Vagina (tissue), 2 donors: ENCODE measurements at regions not wholly inside any gene's neighbourhood (a gene's known extent, or its start where the extent isn't known, plus 50 kb on each side); places are given as distances from the start of the nearest gene placed in this dataset.

Source experiments
- DNase-seq, 2 donors: peaks; one replicate each; pipeline ENCODE4 v3.0.0-alpha.2; 2017; ENCODE audit errors: extremely low spot score in 2 of 2
- H3K27ac ChIP-seq: fragments of 200-600 bp; sonication (generic); one replicate; pipeline ENCODE4 v1.5.1; 2019
- H3K27me3 ChIP-seq: fragments of 200-600 bp; sonication (generic); one replicate; pipeline ENCODE4 v1.5.1; 2019
- H3K36me3 ChIP-seq, 2 donors: fragments of 200-600 bp; sonication (generic); one replicate each; pipeline ENCODE4 v1.5.1; 2017 to 2019
- H3K4me1 ChIP-seq: fragments of 200-600 bp; sonication (generic); one replicate; pipeline ENCODE4 v1.5.1; 2019
- H3K4me3 ChIP-seq, 2 donors: fragments of 200-600 bp; sonication (generic); 1 replicate in 1 of 2; 2 replicates in 1 of 2; pipeline ENCODE4 v1.5.1; 2016 to 2019
- H3K9me3 ChIP-seq: fragments of 200-600 bp; sonication (generic); one replicate; pipeline ENCODE4 v1.5.1; 2019
- POLR2A ChIP-seq, 2 donors: fragments of 450-650 bp; IDR thresholded peaks; one replicate each; pipeline ENCODE4 v1.6.1; 2017; ENCODE audit warnings: antibody characterized with exemption in 2 of 2, mild to moderate bottlenecking in 2 of 2, moderate library complexity in 2 of 2
- POLR2AphosphoS5 ChIP-seq, 2 donors: sonication (generic); formaldehyde crosslinking; IDR thresholded peaks; one replicate each; pipeline ENCODE4 v1.9.0; 2017; ENCODE audit warnings: antibody characterized with exemption in 2 of 2, mild to moderate bottlenecking in 2 of 2, low read depth in 1 of 2; ENCODE audit not compliant: insufficient read depth in 1 of 2
- intact Hi-C: fragments of 100-400 bp; cut with DNase I; formaldehyde crosslinking; loops from one replicate; pipeline ENCODE4 v1.15.1; 2023
- TF ChIP-seq, protein P1 (sequence below), 3 experiments: fragments of 450-650 bp in 2 of 3; fragments of 200-600 bp in 1 of 3; sonication (generic) in 1 of 3; IDR thresholded peaks; one replicate each; pipeline ENCODE4 v1.5.1; 2017 to 2019; ENCODE audit warnings: antibody characterized with exemption in 3 of 3, mild to moderate bottlenecking in 2 of 3, moderate library complexity in 2 of 3

DNA sequence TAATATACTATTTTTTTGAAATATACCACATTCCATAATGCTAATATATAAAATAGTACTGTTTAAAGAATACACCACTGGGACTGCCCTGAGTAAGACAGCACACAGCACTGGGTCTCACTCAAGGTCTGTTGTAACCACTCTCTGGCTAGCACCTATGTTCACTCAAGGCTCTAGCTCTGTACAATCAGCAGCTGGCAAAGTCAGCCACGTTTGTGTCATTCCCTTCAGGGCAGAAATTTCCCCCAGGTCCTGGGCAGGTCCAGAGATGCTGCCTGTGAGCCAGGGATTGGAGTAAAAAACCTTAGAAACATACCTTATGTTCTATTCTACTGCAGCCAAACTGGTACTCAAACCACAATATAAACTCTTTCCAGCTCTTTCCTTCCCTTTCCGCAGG is 1160.2 kb upstream of the ADGRL3 start:
- intact Hi-C loops = no loop called here
- no peak overlapping the region for H3K4me3 ChIP-seq
- no peaks in the 10 kb centered on the region for H3K4me1 ChIP-seq
- DNase-seq = no peak
- no peaks in the 10 kb centered on the region for H3K36me3 ChIP-seq
- no peaks in the 10 kb centered on the region for H3K27me3 ChIP-seq
- no peak overlapping the region for H3K27ac ChIP-seq
- TF ChIP-seq POLR2A (IDR thresholded peaks at IDR 0.05) (no peak), POLR2AphosphoS5 (IDR thresholded peaks at IDR 0.05; ENCODE audit: insufficient read depth in 1 of 2, low read depth in 1 of 2) (no peak)
- TF ChIP-seq, protein P1, sequence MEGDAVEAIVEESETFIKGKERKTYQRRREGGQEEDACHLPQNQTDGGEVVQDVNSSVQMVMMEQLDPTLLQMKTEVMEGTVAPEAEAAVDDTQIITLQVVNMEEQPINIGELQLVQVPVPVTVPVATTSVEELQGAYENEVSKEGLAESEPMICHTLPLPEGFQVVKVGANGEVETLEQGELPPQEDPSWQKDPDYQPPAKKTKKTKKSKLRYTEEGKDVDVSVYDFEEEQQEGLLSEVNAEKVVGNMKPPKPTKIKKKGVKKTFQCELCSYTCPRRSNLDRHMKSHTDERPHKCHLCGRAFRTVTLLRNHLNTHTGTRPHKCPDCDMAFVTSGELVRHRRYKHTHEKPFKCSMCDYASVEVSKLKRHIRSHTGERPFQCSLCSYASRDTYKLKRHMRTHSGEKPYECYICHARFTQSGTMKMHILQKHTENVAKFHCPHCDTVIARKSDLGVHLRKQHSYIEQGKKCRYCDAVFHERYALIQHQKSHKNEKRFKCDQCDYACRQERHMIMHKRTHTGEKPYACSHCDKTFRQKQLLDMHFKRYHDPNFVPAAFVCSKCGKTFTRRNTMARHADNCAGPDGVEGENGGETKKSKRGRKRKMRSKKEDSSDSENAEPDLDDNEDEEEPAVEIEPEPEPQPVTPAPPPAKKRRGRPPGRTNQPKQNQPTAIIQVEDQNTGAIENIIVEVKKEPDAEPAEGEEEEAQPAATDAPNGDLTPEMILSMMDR (IDR thresholded peaks at IDR 0.05) = no peak
- no peaks in the 10 kb centered on the region for H3K9me3 ChIP-seq

- Histone ChIP-seq H3K9me3 (no peaks in the 10 kb centered on the region), H3K27ac (no peak overlapping the region), H3K36me3 (no peaks in the 10 kb centered on the region), H3K27me3 (no peaks in the 10 kb centered on the region), H3K4me1 (no peaks in the 10 kb centered on the region), H3K4me3 (no peak overlapping the region)
- DNase-seq = no peak
- intact Hi-C loops = no loop called here
- TF ChIP-seq POLR2AphosphoS5 (IDR thresholded peaks at IDR 0.05; ENCODE audit: insufficient read depth in 1 of 2, low read depth in 1 of 2) = no peak
- no peak for TF ChIP-seq POLR2A (IDR thresholded peaks at IDR 0.05)
- TF ChIP-seq, protein P1 (IDR thresholded peaks at IDR 0.05) = no peak
Measured at GRCh38 chr4:60042231-60042652, 1157.9 kb upstream of the ADGRL3 start.

DNA sequence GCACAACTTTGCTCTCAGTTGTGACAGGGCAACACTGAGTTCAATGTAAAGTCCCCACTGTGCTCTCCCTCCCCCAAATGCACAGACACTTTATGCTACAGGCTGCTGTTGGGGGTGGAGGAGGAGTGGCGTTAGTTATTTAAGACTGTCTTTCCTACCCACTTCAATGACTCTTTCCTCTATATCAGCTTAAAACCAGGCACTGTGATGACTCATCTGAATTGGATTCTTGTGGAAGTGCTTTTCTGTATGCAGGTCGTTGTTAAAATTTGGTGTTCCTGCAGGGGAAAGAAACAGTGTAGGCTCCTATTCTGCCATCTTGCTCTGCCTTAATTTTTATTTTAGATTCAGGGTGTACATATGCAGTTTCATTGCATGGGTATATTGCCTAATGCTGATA is 1157.2 kb upstream of the ADGRL3 start:
- no peak for DNase-seq
- no peak overlapping the region for H3K27ac ChIP-seq
- no peaks in the 10 kb centered on the region for H3K9me3 ChIP-seq
- H3K4me3 ChIP-seq = no peak overlapping the region
- no peaks in the 10 kb centered on the region for H3K36me3 ChIP-seq
- no peak for TF ChIP-seq POLR2A (IDR thresholded peaks at IDR 0.05)
- TF ChIP-seq, protein P1 (IDR thresholded peaks at IDR 0.05) = no peak
- no peak for TF ChIP-seq POLR2AphosphoS5 (IDR thresholded peaks at IDR 0.05; ENCODE audit: insufficient read depth in 1 of 2, low read depth in 1 of 2)
- no peaks in the 10 kb centered on the region for H3K4me1 ChIP-seq
- no peaks in the 10 kb centered on the region for H3K27me3 ChIP-seq
- intact Hi-C loops = no loop called here

GRCh38 chr4:60078984-60079383 is 1121.1 kb upstream of the ADGRL3 start:
- H3K27ac ChIP-seq = no peak overlapping the region
- no peak overlapping the region for H3K4me3 ChIP-seq
- TF ChIP-seq, protein P1 (IDR thresholded peaks at IDR 0.05) = no peak
- no peak for TF ChIP-seq POLR2A (IDR thresholded peaks at IDR 0.05)
- TF ChIP-seq POLR2AphosphoS5 (IDR thresholded peaks at IDR 0.05; ENCODE audit: insufficient read depth in 1 of 2, low read depth in 1 of 2) = no peak
- no peaks in the 10 kb centered on the region for H3K9me3 ChIP-seq
- H3K36me3 ChIP-seq = no peaks in the 10 kb centered on the region
- no peaks in the 10 kb centered on the region for H3K4me1 ChIP-seq
- no peaks in the 10 kb centered on the region for H3K27me3 ChIP-seq
- DNase-seq = no peak
- intact Hi-C loops = no loop called here

GRCh38 chr4:60081839-60082238 is 1118.3 kb upstream of the ADGRL3 start:
- no peak for DNase-seq
- TF ChIP-seq, protein P1 (IDR thresholded peaks at IDR 0.05) = no peak
- TF ChIP-seq POLR2A (IDR thresholded peaks at IDR 0.05) = no peak
- no peak for TF ChIP-seq POLR2AphosphoS5 (IDR thresholded peaks at IDR 0.05; ENCODE audit: insufficient read depth in 1 of 2, low read depth in 1 of 2)
- Histone ChIP-seq H3K9me3 (no peaks in the 10 kb centered on the region), H3K27ac (no peak overlapping the region), H3K4me3 (no peak overlapping the region), H3K36me3 (no peaks in the 10 kb centered on the region), H3K4me1 (no peaks in the 10 kb centered on the region), H3K27me3 (no peaks in the 10 kb centered on the region)
- intact Hi-C loops = no loop called here
